H1 (cell line): ENCODE measurements at regions not wholly inside any gene's neighbourhood (a gene's known extent, or its start where the extent isn't known, plus 50 kb on each side); places are given as distances from the start of the nearest gene placed in this dataset.

Experiments
- CTCF ChIA-PET: fragments of 300-600 bp; sonication (Branson Sonifier 250); formaldehyde crosslinking; loops from one replicate; lab custom pipeline; 2021; ENCODE audit not compliant: partially characterized antibody; lab: Charles Lee
- POLR2A ChIA-PET: fragments of 300-600 bp; sonication (Branson Sonifier 250); formaldehyde crosslinking; loops from one replicate; lab custom pipeline; 2021; ENCODE audit warnings: inconsistent platforms; ENCODE audit not compliant: partially characterized antibody; lab: Charles Lee
- DNase-seq, 2 experiments: peaks; one replicate each; pipeline versions ENCODE4 v3.0.0 to v3.0.0-alpha.2; 2010 to 2022; ENCODE audit warnings: low spot score in 2 of 2, low read depth in 1 of 2, mixed read lengths in 1 of 2
- FAIRE-seq: peaks from 2 replicates; lab custom pipeline; 2011; peaks lifted over from hg19 to GRCh38; lab: Jason Lieb, UNC
- H2AFZ ChIP-seq: 2 replicates; pipeline ENCODE4 v1.8.1; 2012; ENCODE audit warnings: low read length, inconsistent platforms
- H2AK5ac ChIP-seq: 2 replicates; pipeline ENCODE4 v1.6.1; 2013; ENCODE audit warnings: low read depth, low read length
- H2BK120ac ChIP-seq: replicated peaks from 2 replicates; pipeline ENCODE3; 2013; ENCODE audit warnings: low read depth, low read length, inconsistent platforms
- H2BK12ac ChIP-seq: 2 replicates; pipeline ENCODE4 v1.6.1; 2013; ENCODE audit warnings: low read depth, low read length
- H2BK15ac ChIP-seq: 2 replicates; pipeline ENCODE4 v1.6.1; 2013; ENCODE audit warnings: low read length
- H2BK20ac ChIP-seq: 2 replicates; pipeline ENCODE4 v1.6.1; 2013; ENCODE audit warnings: low read length
- H2BK5ac ChIP-seq: 2 replicates; pipeline ENCODE4 v1.6.1; 2013; ENCODE audit warnings: low read depth, low read length
- H3K14ac ChIP-seq: 2 replicates; pipeline ENCODE4 v1.6.1; 2013; ENCODE audit warnings: inconsistent platforms; ENCODE audit not compliant: insufficient read length
- H3K18ac ChIP-seq: 2 replicates; pipeline ENCODE4 v1.6.1; 2013; ENCODE audit warnings: low read length; ENCODE audit errors: extremely low read depth
- H3K23ac ChIP-seq: 2 replicates; pipeline ENCODE4 v1.6.1; 2013; ENCODE audit warnings: inconsistent platforms; ENCODE audit not compliant: insufficient read length
- H3K23me2 ChIP-seq: 2 replicates; pipeline ENCODE4 v1.6.1; 2013; ENCODE audit warnings: low read depth, low read length
- H3K27ac ChIP-seq: 2 replicates; pipeline ENCODE4 v1.6.1; 2011; ENCODE audit warnings: low read depth, low read length, inconsistent platforms
- H3K27me3 ChIP-seq, 4 experiments: replicated peaks in 1 of 4; 1 replicate in 1 of 4; 2 replicates in 3 of 4; pipeline versions ENCODE4 v1.6.1 to v1.8.1; 2011 to 2013; ENCODE audit warnings: low read length in 3 of 4, mild to moderate bottlenecking in 3 of 4, inconsistent platforms in 2 of 4, mixed read lengths in 2 of 4, moderate library complexity in 1 of 4; ENCODE audit not compliant: control insufficient read depth in 3 of 4, insufficient read depth in 3 of 4; ENCODE audit errors: extremely low read depth in 1 of 4
- H3K36me3 ChIP-seq, 4 experiments: 2 replicates each; pipeline versions ENCODE4 v1.6.1 to v1.8.1; 2011 to 2013; ENCODE audit warnings: mild to moderate bottlenecking in 4 of 4, low read length in 3 of 4, moderate library complexity in 2 of 4, control low read depth in 1 of 4, inconsistent platforms in 1 of 4; ENCODE audit not compliant: insufficient read depth in 4 of 4, control insufficient read depth in 2 of 4
- H3K4ac ChIP-seq: replicated peaks from 2 replicates; pipeline ENCODE3; 2013; ENCODE audit warnings: low read length, low read depth, mixed read lengths, inconsistent platforms; ENCODE audit not compliant: insufficient read length
- H3K4me1 ChIP-seq, 4 experiments: replicated peaks in 1 of 4; 1 replicate in 1 of 4; 2 replicates in 3 of 4; pipeline versions ENCODE4 v1.6.1 to v1.8.1; 2011 to 2013; ENCODE audit warnings: low read length in 3 of 4, inconsistent platforms in 2 of 4, mixed read lengths in 1 of 4; ENCODE audit not compliant: insufficient read depth in 4 of 4, control insufficient read depth in 3 of 4
- H3K4me2 ChIP-seq, 2 experiments: 2 replicates each; pipeline versions ENCODE4 v1.6.1 to v1.8.1; 2011 to 2013; ENCODE audit warnings: low read depth in 2 of 2, low read length in 2 of 2, control low read depth in 1 of 2, inconsistent platforms in 1 of 2, mild to moderate bottlenecking in 1 of 2; ENCODE audit not compliant: insufficient read depth in 1 of 2
- H3K4me3 ChIP-seq, 4 experiments: fragments of 200-600, 300-600 bp in 1 of 4; sonication (generic), shearing (Covaris generic), sonication (Bioruptor Twin) in 1 of 4; 2 replicates each; pipeline versions ENCODE4 v1.5.1 to v1.8.1; 2011 to 2016; ENCODE audit warnings: low read length in 4 of 4, low read depth in 3 of 4, control low read depth in 2 of 4, inconsistent platforms in 2 of 4, mild to moderate bottlenecking in 2 of 4, mixed read lengths in 1 of 4, moderate library complexity in 1 of 4; ENCODE audit not compliant: insufficient read depth in 2 of 4; ENCODE audit errors: extremely low read depth in 1 of 4
- H3K56ac ChIP-seq: replicated peaks from 2 replicates; pipeline ENCODE3; 2013; ENCODE audit warnings: low read depth, mild to moderate bottlenecking, mixed read lengths, low read length, inconsistent platforms; ENCODE audit not compliant: insufficient read length
- H3K79me1 ChIP-seq: 2 replicates; pipeline ENCODE4 v1.6.1; 2013; ENCODE audit warnings: low read depth, low read length, control low read depth
- H3K79me2 ChIP-seq, 2 experiments: 2 replicates each; pipeline versions ENCODE4 v1.6.1 to v1.8.1; 2012 to 2013; ENCODE audit warnings: low read length in 2 of 2, mild to moderate bottlenecking in 2 of 2, inconsistent platforms in 1 of 2; ENCODE audit not compliant: insufficient read depth in 2 of 2, control insufficient read depth in 1 of 2
- H3K9ac ChIP-seq, 4 experiments: replicated peaks in 1 of 4; 1 replicate in 1 of 4; 2 replicates in 3 of 4; pipeline versions ENCODE4 v1.6.1 to v1.8.1; 2011 to 2013; ENCODE audit warnings: low read depth in 3 of 4, low read length in 3 of 4, control low read depth in 2 of 4, mild to moderate bottlenecking in 2 of 4, moderate library complexity in 2 of 4, inconsistent platforms in 1 of 4; ENCODE audit errors: extremely low read depth in 1 of 4
- H3K9me3 ChIP-seq, 2 experiments: 2 replicates each; pipeline versions ENCODE4 v1.6.1 to v1.8.1; 2012 to 2013; ENCODE audit warnings: mild to moderate bottlenecking in 2 of 2, moderate library complexity in 2 of 2, control low read depth in 1 of 2, inconsistent platforms in 1 of 2, low read depth in 1 of 2, low read length in 1 of 2, mixed read lengths in 1 of 2; ENCODE audit not compliant: insufficient read depth in 2 of 2
- H4K20me1 ChIP-seq, 2 experiments: replicated peaks in 1 of 2; 2 replicates each; pipeline versions ENCODE3 to v1.8.1; 2011 to 2013; ENCODE audit warnings: inconsistent platforms in 2 of 2, low read length in 2 of 2, mild to moderate bottlenecking in 1 of 2; ENCODE audit not compliant: insufficient read depth in 2 of 2, control insufficient read depth in 1 of 2
- H4K5ac ChIP-seq: 2 replicates; pipeline ENCODE4 v1.6.1; 2013; ENCODE audit warnings: low read length, low read depth, mixed read lengths, inconsistent platforms; ENCODE audit not compliant: insufficient read length
- H4K8ac ChIP-seq: 2 replicates; pipeline ENCODE4 v1.8.0; 2013; ENCODE audit warnings: mild to moderate bottlenecking, moderate library complexity, low read length, inconsistent platforms; ENCODE audit not compliant: insufficient read depth; ENCODE audit errors: extremely low read depth
- H4K91ac ChIP-seq: replicated peaks from 2 replicates; pipeline ENCODE3; 2013; ENCODE audit warnings: low read length, mixed read lengths, inconsistent platforms; ENCODE audit not compliant: insufficient read length
- ATF3 ChIP-seq: IDR thresholded peaks from 2 replicates; pipeline ENCODE4 v1.6.1; 2011; ENCODE audit warnings: low read depth, mild to moderate bottlenecking, low read length; ENCODE audit not compliant: insufficient read depth
- CHD1 ChIP-seq: IDR thresholded peaks from 2 replicates; pipeline ENCODE4 v1.6.1; 2012; ENCODE audit warnings: low read depth, low read length, improper control_type of control experiment
- CHD2 ChIP-seq: IDR thresholded peaks from 2 replicates; pipeline ENCODE4 v1.6.1; 2012; ENCODE audit warnings: low read length, improper control_type of control experiment
- EZH2 ChIP-seq: fragments of 200-600 bp; sonication (generic); IDR thresholded peaks from 2 replicates; pipeline ENCODE4 v1.7.1; 2012; ENCODE audit warnings: low read depth, mild to moderate bottlenecking, moderate library complexity, low read length, inconsistent platforms; ENCODE audit not compliant: severe bottlenecking
- FOSL1 ChIP-seq: IDR thresholded peaks from 2 replicates; pipeline ENCODE4 v1.6.1; 2011; ENCODE audit warnings: mild to moderate bottlenecking, low read depth, low read length, moderate library complexity; ENCODE audit not compliant: insufficient read depth
- HDAC2 ChIP-seq, 2 experiments: fragments of 300-600 bp in 1 of 2; sonication (generic) in 1 of 2; IDR thresholded peaks; 2 replicates each; pipeline ENCODE4 v1.6.1; 2011 to 2012; ENCODE audit warnings: low read depth in 2 of 2, low read length in 2 of 2, mild to moderate bottlenecking in 2 of 2, moderate library complexity in 2 of 2, borderline replicate concordance in 1 of 2, inconsistent platforms in 1 of 2
- NANOG ChIP-seq: IDR thresholded peaks from 2 replicates; pipeline ENCODE4 v1.6.1; 2011; ENCODE audit warnings: low read length, low read depth, mild to moderate bottlenecking, inconsistent platforms; ENCODE audit not compliant: insufficient read depth, poor library complexity, severe bottlenecking
- RAD21 ChIP-seq, 2 experiments: IDR thresholded peaks in 1 of 2; conservative IDR thresholded peaks in 1 of 2; 2 replicates each; pipeline ENCODE4 v1.6.1; 2011; ENCODE audit warnings: low read depth in 2 of 2, low read length in 2 of 2, improper control_type of control experiment in 1 of 2, inconsistent platforms in 1 of 2, mild to moderate bottlenecking in 1 of 2, moderate library complexity in 1 of 2
- SIN3A ChIP-seq, 2 experiments: IDR thresholded peaks in 1 of 2; conservative IDR thresholded peaks in 1 of 2; 2 replicates each; pipeline ENCODE4 v1.6.1; 2011 to 2012; ENCODE audit warnings: low read length in 2 of 2, improper control_type of control experiment in 1 of 2, low read depth in 1 of 2, mild to moderate bottlenecking in 1 of 2
- SIRT6 ChIP-seq: IDR thresholded peaks from one replicate; pipeline ENCODE4 v1.7.1; 2012; ENCODE audit warnings: low read length, inconsistent platforms
- SUZ12 ChIP-seq: fragments of 200-600 bp; sonication (generic); IDR thresholded peaks from 2 replicates; pipeline ENCODE4 v1.6.1; 2012; ENCODE audit warnings: mild to moderate bottlenecking, inconsistent platforms, low read length, moderate library complexity, mixed read lengths
- TCF12 ChIP-seq: IDR thresholded peaks from 2 replicates; pipeline ENCODE4 v1.6.1; 2011; ENCODE audit warnings: low read depth, mild to moderate bottlenecking, low read length
- TEAD4 ChIP-seq: IDR thresholded peaks from 2 replicates; pipeline ENCODE4 v1.6.1; 2012; ENCODE audit warnings: low read depth, low read length, inconsistent platforms, mixed read lengths
- WGBS, 2 experiments: shearing (Covaris generic) in 1 of 2; methylation state at CpG; one replicate each; pipeline versions ENCODE4 v1.1.6 to v1.1.7; 2013 to 2015; ENCODE audit warnings: low lambda C conversion rate in 2 of 2, mixed read lengths in 2 of 2, inconsistent platforms in 1 of 2, low coverage in 1 of 2, missing lambda C conversion rate in 1 of 2; ENCODE audit not compliant: insufficient replicate concordance in 2 of 2, insufficient coverage in 1 of 2, insufficient read length in 1 of 2; ENCODE audit errors: extremely low coverage in 1 of 2, missing lambda C conversion rate in 1 of 2; 5-methylcytosine and 5-hydroxymethylcytosine counted together

- Histone ChIP-seq H3K9me3 (no peaks in the 10 kb centered on the region), H3K4me1 (no peaks in the 10 kb centered on the region), H2AK5ac (no peak overlapping the region), H2BK20ac (no peak overlapping the region), H3K23ac (no peak overlapping the region), H4K8ac (no peak overlapping the region), H3K79me2 (no peaks in the 10 kb centered on the region), H3K4ac (no peak overlapping the region), H4K20me1 (no peaks in the 10 kb centered on the region), H3K14ac (no peak overlapping the region), H3K27ac (no peak overlapping the region), H4K5ac (no peak overlapping the region), H3K4me2 (no peak overlapping the region), H3K36me3 (no peaks in the 10 kb centered on the region), H3K27me3 (no peaks in the 10 kb centered on the region), H2BK5ac (no peak overlapping the region), H4K91ac (no peak overlapping the region), H2BK12ac (no peak overlapping the region), H3K56ac (no peak overlapping the region), H3K23me2 (no peaks in the 10 kb centered on the region), H2AFZ (no peak overlapping the region), H2BK15ac (no peak overlapping the region), H2BK120ac (no peak overlapping the region), H3K4me3 (no peak overlapping the region), H3K9ac (no peak overlapping the region), H3K18ac (no peak overlapping the region), H3K79me1 (no peaks in the 10 kb centered on the region)
- WGBS, 2 experiments, result 96% methylated on average over 2 of the region's 2 CpGs; no CpG with 5 or more reads in 1 of the 2 experiments
- FAIRE-seq, result no peak
- DNase-seq, result no peak
- POLR2A ChIA-PET, result no interaction called here
- TF ChIP-seq EZH2 (no peak), SUZ12 (no peak), TCF12 (no peak), FOSL1 (no peak), CHD2 (no peak), SIN3A (conservative IDR thresholded peaks at IDR 0.05 in 1 of 2, IDR thresholded peaks at IDR 0.05 in 1 of 2; ENCODE audit: low read depth in 1 of 2, low read length in 2 of 2) (no peak), HDAC2 (IDR thresholded peaks at IDR 0.05; ENCODE audit: borderline replicate concordance in 1 of 2, low read depth in 2 of 2, low read length in 2 of 2) (no peak), CHD1 (no peak), RAD21 (IDR thresholded peaks at IDR 0.05 in 1 of 2, conservative IDR thresholded peaks at IDR 0.05 in 1 of 2; ENCODE audit: low read depth in 2 of 2, low read length in 2 of 2) (no peak), ATF3 (no peak), NANOG (no peak), TEAD4 (no peak), SIRT6 (no peak)
- CTCF ChIA-PET, result no interaction called here
Measured at GRCh38 chr7:109821156-109821555, 1251.5 kb downstream of the DNAJB9 start.
